ENCODE measurements at regions not wholly inside any gene's neighbourhood (a gene's known extent, or its start where the extent isn't known, plus 50 kb on each side); places are given as distances from the start of the nearest gene placed in this dataset.

- TF ChIP-seq, protein P1, sequence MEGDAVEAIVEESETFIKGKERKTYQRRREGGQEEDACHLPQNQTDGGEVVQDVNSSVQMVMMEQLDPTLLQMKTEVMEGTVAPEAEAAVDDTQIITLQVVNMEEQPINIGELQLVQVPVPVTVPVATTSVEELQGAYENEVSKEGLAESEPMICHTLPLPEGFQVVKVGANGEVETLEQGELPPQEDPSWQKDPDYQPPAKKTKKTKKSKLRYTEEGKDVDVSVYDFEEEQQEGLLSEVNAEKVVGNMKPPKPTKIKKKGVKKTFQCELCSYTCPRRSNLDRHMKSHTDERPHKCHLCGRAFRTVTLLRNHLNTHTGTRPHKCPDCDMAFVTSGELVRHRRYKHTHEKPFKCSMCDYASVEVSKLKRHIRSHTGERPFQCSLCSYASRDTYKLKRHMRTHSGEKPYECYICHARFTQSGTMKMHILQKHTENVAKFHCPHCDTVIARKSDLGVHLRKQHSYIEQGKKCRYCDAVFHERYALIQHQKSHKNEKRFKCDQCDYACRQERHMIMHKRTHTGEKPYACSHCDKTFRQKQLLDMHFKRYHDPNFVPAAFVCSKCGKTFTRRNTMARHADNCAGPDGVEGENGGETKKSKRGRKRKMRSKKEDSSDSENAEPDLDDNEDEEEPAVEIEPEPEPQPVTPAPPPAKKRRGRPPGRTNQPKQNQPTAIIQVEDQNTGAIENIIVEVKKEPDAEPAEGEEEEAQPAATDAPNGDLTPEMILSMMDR (IDR thresholded peaks at IDR 0.05) = no peak
- TF ChIP-seq POLR2A (IDR thresholded peaks at IDR 0.05) = no peak
Measured at GRCh38 chr3:78255403-78255802, 1215.5 kb downstream of the ROBO2 start.

Data from adrenal gland (tissue), 5 donors.